HEK293T (cell line): ENCODE measurements at regions not wholly inside any gene's neighbourhood (a gene's known extent, or its start where the extent isn't known, plus 50 kb on each side); places are given as distances from the start of the nearest gene placed in this dataset.

Source experiments
- CTCF ChIA-PET: fragments of 350-600 bp; formaldehyde crosslinking; extraction: SDS; loops from one replicate; lab custom pipeline; 2021; ENCODE audit warnings: antibody characterized with exemption, inconsistent platforms; lab: Yijun Ruan, JAX
- POLR2A ChIA-PET: fragments of 350-600 bp; formaldehyde crosslinking; extraction: SDS; loops from one replicate; lab custom pipeline; 2020; ENCODE audit warnings: antibody characterized with exemption, inconsistent platforms; lab: Yijun Ruan, JAX
- DNase-seq: peaks from one replicate; pipeline ENCODE4 v3.0.0; 2012; ENCODE audit warnings: mixed read lengths; ENCODE audit errors: extremely low spot score
- ARNT ChIP-seq: fragments of 450-650 bp; IDR thresholded peaks from 2 replicates; pipeline ENCODE4 v1.6.1; 2017; ENCODE audit warnings: mild to moderate bottlenecking
- BHLHE40 ChIP-seq: fragments of 450-650 bp; IDR thresholded peaks from 2 replicates; pipeline ENCODE4 v1.6.1; 2016; ENCODE audit warnings: mild to moderate bottlenecking, moderate library complexity, borderline replicate concordance
- CTBP1 ChIP-seq: fragments of 450-650 bp; IDR thresholded peaks from 2 replicates; pipeline ENCODE4 v1.6.1; 2016; ENCODE audit warnings: borderline replicate concordance
- ELF4 ChIP-seq: fragments of 450-650 bp; IDR thresholded peaks from 2 replicates; pipeline ENCODE4 v1.6.1; 2017; ENCODE audit warnings: antibody characterized with exemption
- FOXA1 ChIP-seq: fragments of 450-650 bp; IDR thresholded peaks from 2 replicates; pipeline ENCODE4 v1.6.1; 2016; ENCODE audit warnings: mild to moderate bottlenecking
- FOXK2 ChIP-seq: fragments of 450-650 bp; IDR thresholded peaks from 2 replicates; pipeline ENCODE4 v1.6.1; 2016; ENCODE audit warnings: mild to moderate bottlenecking
- FOXM1 ChIP-seq: fragments of 450-650 bp; IDR thresholded peaks from 2 replicates; pipeline ENCODE4 v1.6.1; 2017; ENCODE audit warnings: mild to moderate bottlenecking, borderline replicate concordance
- HDGF ChIP-seq: fragments of 450-650 bp; IDR thresholded peaks from 2 replicates; pipeline ENCODE4 v1.6.1; 2017; ENCODE audit warnings: antibody characterized with exemption, borderline replicate concordance
- L3MBTL2 ChIP-seq: fragments of 450-650 bp; conservative IDR thresholded peaks from 2 replicates; pipeline ENCODE4 v1.6.1; 2016; ENCODE audit warnings: mild to moderate bottlenecking
- LEF1 ChIP-seq: fragments of 450-650 bp; IDR thresholded peaks from 2 replicates; pipeline ENCODE4 v1.6.1; 2017; ENCODE audit warnings: mild to moderate bottlenecking, borderline replicate concordance
- NFRKB ChIP-seq: fragments of 450-650 bp; IDR thresholded peaks from 2 replicates; pipeline ENCODE4 v1.6.1; 2016; ENCODE audit warnings: mild to moderate bottlenecking, moderate library complexity
- PKNOX1 ChIP-seq: fragments of 450-650 bp; IDR thresholded peaks from 2 replicates; pipeline ENCODE4 v1.6.1; 2016
- SP1 ChIP-seq: fragments of 450-650 bp; IDR thresholded peaks from 2 replicates; pipeline ENCODE4 v1.6.1; 2017
- SUZ12 ChIP-seq: fragments of 450-650 bp; IDR thresholded peaks from 2 replicates; pipeline ENCODE4 v1.6.1; 2016; ENCODE audit warnings: mild to moderate bottlenecking
- TARDBP ChIP-seq: fragments of 450-650 bp; IDR thresholded peaks from 2 replicates; pipeline ENCODE4 v1.6.1; 2016
- ZNF384 ChIP-seq: fragments of 450-650 bp; IDR thresholded peaks from 2 replicates; pipeline ENCODE4 v1.6.1; 2016

- POLR2A ChIA-PET, result no interaction called here
- TF ChIP-seq ZNF384 (no peak), FOXM1 (no peak), SP1 (no peak), LEF1 (no peak), L3MBTL2 (no peak), ARNT (no peak), CTBP1 (no peak)
- no peak for DNase-seq
- CTCF ChIA-PET, result no interaction called here
Observed at GRCh38 chr18:56146565-56146964, 491.8 kb downstream of the TXNL1 start.

GRCh38 chr18:56142001-56142400 lies 496.4 kb downstream of the TXNL1 start:
- POLR2A ChIA-PET, result no interaction called here
- CTCF ChIA-PET, result no interaction called here
- TF ChIP-seq FOXK2 (no peak), LEF1 (no peak), PKNOX1 (no peak), FOXA1 (no peak), L3MBTL2 (no peak), ELF4 (no peak), CTBP1 (no peak), SP1 (no peak), ARNT (no peak)
- DNase-seq, result no peak

- TF ChIP-seq PKNOX1 (no peak), BHLHE40 (no peak), L3MBTL2 (no peak), HDGF (no peak), ELF4 (no peak)
- DNase-seq, result no peak
- ChIA-PET CTCF (no interaction called here), POLR2A (no interaction called here)
Observed at GRCh38 chr18:56139792-56140254, 498.6 kb downstream of the TXNL1 start.

- TF ChIP-seq SP1, result no peak
- TF ChIP-seq BHLHE40, result no peak
- no peak for TF ChIP-seq FOXK2
- TF ChIP-seq TARDBP, result no peak
- TF ChIP-seq PKNOX1, result no peak
- TF ChIP-seq FOXM1, result no peak
- no peak for TF ChIP-seq ZNF384
- no peak for TF ChIP-seq ARNT
- no peak for TF ChIP-seq HDGF
- TF ChIP-seq L3MBTL2, result no peak
- TF ChIP-seq CTBP1, result no peak
- TF ChIP-seq ELF4, result no peak
- DNase-seq, result no peak
- CTCF ChIA-PET, result no interaction called here
Observed at GRCh38 chr18:56139372-56139771, 499.0 kb downstream of the TXNL1 start.

GRCh38 chr18:56136105-56136504 lies 502.3 kb downstream of the TXNL1 start:
- TF ChIP-seq SP1, result no peak
- no peak for TF ChIP-seq FOXA1
- ChIA-PET CTCF (no interaction called here), POLR2A (no interaction called here)
- DNase-seq, result no peak

More at GRCh38 chr18:56139372-56139771, 499.0 kb downstream of the TXNL1 start:
- POLR2A ChIA-PET, result no interaction called here

- ChIA-PET POLR2A (no interaction called here), CTCF (no interaction called here)
- TF ChIP-seq ELF4 (no peak), SP1 (no peak), CTBP1 (no peak), HDGF (no peak), LEF1 (no peak), NFRKB (no peak)
Observed at GRCh38 chr18:56130481-56130880, 507.9 kb downstream of the TXNL1 start.

GRCh38 chr18:56128153-56128791 lies 510.1 kb downstream of the TXNL1 start:
- no peak for TF ChIP-seq FOXM1
- TF ChIP-seq TARDBP, result no peak
- TF ChIP-seq ELF4, result no peak
- TF ChIP-seq ARNT, result no peak
- no peak for TF ChIP-seq PKNOX1
- TF ChIP-seq HDGF, result no peak
- TF ChIP-seq SP1, result no peak
- TF ChIP-seq SUZ12, result no peak
- no peak for TF ChIP-seq BHLHE40
- no peak for TF ChIP-seq L3MBTL2
- no peak for TF ChIP-seq CTBP1
- no peak for DNase-seq
- POLR2A ChIA-PET, result no interaction called here
- CTCF ChIA-PET, result no interaction called here

More at GRCh38 chr18:56130481-56130880, 507.9 kb downstream of the TXNL1 start:
- DNase-seq, result no peak
